NCI-H1105 (cell line): ENCODE measurements at regions not wholly inside any gene's neighbourhood (a gene's known extent, or its start where the extent isn't known, plus 50 kb on each side); places are given as distances from the start of the nearest gene placed in this dataset.
"Not testable (repeated sequence)": the region's sequence is repeated elsewhere in the genome, so short reads cannot be mapped to it uniquely, and the experiment has no call there.

Experiments used
- DNase-seq: peaks from one replicate; lab custom pipeline; 2025; lab: John Stamatoyannopoulos, UW

- no peak for DNase-seq
These were observed 114.6 kb upstream of the JARID2 start for GRCh38 chr6:15131234-15131633.

- no peak for DNase-seq
These were observed 114.2 kb upstream of the JARID2 start for GRCh38 chr6:15131651-15132061.

GRCh38 chr6:15132167-15132566 is 113.7 kb upstream of the JARID2 start:
- no peak for DNase-seq

- DNase-seq = no peak
These were observed 112.8 kb upstream of the JARID2 start for GRCh38 chr6:15132854-15133670.

- no peak for DNase-seq
These were observed 108.8 kb upstream of the JARID2 start for GRCh38 chr6:15137086-15137485.

- DNase-seq = no peak
These were observed 102.8 kb upstream of the JARID2 start for GRCh38 chr6:15143086-15143485.

- DNase-seq = no peak
These were observed 102.3 kb upstream of the JARID2 start for GRCh38 chr6:15143540-15143939.

GRCh38 chr6:15145821-15146220 is 100.0 kb upstream of the JARID2 start:
- DNase-seq = no peak

- DNase-seq = no peak
These were observed 98.0 kb upstream of the JARID2 start for GRCh38 chr6:15147827-15148226.

GRCh38 chr6:15148356-15148946 is 97.4 kb upstream of the JARID2 start:
- DNase-seq = no peak

- no peak for DNase-seq
These were observed 95.7 kb upstream of the JARID2 start for GRCh38 chr6:15150207-15150606.

GRCh38 chr6:15152700-15153099 is 93.2 kb upstream of the JARID2 start:
- no peak for DNase-seq

GRCh38 chr6:15153191-15153590 is 92.7 kb upstream of the JARID2 start:
- DNase-seq = no peak

- DNase-seq = no peak
These were observed 88.4 kb upstream of the JARID2 start for GRCh38 chr6:15157479-15157878.

- DNase-seq = no peak
These were observed 86.8 kb upstream of the JARID2 start for GRCh38 chr6:15158821-15159619.

GRCh38 chr6:15160812-15161211 is 85.1 kb upstream of the JARID2 start:
- DNase-seq = no peak

GRCh38 chr6:15164855-15165254 is 81.0 kb upstream of the JARID2 start:
- not testable (repeated sequence) for DNase-seq

GRCh38 chr6:15166121-15166520 is 79.7 kb upstream of the JARID2 start:
- no peak for DNase-seq

GRCh38 chr6:15170126-15170525 is 75.7 kb upstream of the JARID2 start:
- DNase-seq = no peak

- no peak for DNase-seq
These were observed 74.8 kb upstream of the JARID2 start for GRCh38 chr6:15171026-15171425.

GRCh38 chr6:15176816-15177370 is 69.0 kb upstream of the JARID2 start:
- DNase-seq = no peak

- DNase-seq = no peak
These were observed 61.9 kb upstream of the JARID2 start for GRCh38 chr6:15183979-15184378.

- DNase-seq = no peak
These were observed 61.4 kb upstream of the JARID2 start for GRCh38 chr6:15184441-15184861.
